ENCODE measurements at regions not wholly inside any gene's neighbourhood (a gene's known extent, or its start where the extent isn't known, plus 50 kb on each side); places are given as distances from the start of the nearest gene placed in this dataset.

- Histone ChIP-seq H3K27ac (no peak overlapping the region), H3K4me3 (no peak overlapping the region)
These were observed 313.0 kb upstream of the NPVF start for GRCh38 chr7:25541094-25541821.

GRCh38 chr7:25541877-25542276 is 313.6 kb upstream of the NPVF start:
- H3K4me3 ChIP-seq = no peak overlapping the region
- H3K27ac ChIP-seq = no peak overlapping the region

- H3K4me3 ChIP-seq = no peak overlapping the region
These were observed 314.9 kb upstream of the NPVF start for GRCh38 chr7:25543210-25543609.

GRCh38 chr7:25543798-25544197 is 315.5 kb upstream of the NPVF start:
- no peak overlapping the region for H3K4me3 ChIP-seq

More at GRCh38 chr7:25543210-25543609, 314.9 kb upstream of the NPVF start:
- no peak overlapping the region for H3K27ac ChIP-seq

GRCh38 chr7:25544254-25544653 is 316.0 kb upstream of the NPVF start:
- no peak overlapping the region for H3K4me3 ChIP-seq
- no peak overlapping the region for H3K27ac ChIP-seq

More at GRCh38 chr7:25543798-25544197, 315.5 kb upstream of the NPVF start:
- no peak overlapping the region for H3K27ac ChIP-seq

GRCh38 chr7:25545124-25546008 is 317.1 kb upstream of the NPVF start:
- H3K27ac ChIP-seq = no peak overlapping the region
- H3K4me3 ChIP-seq = no peak overlapping the region

GRCh38 chr7:25546306-25546705 is 318.0 kb upstream of the NPVF start:
- Histone ChIP-seq H3K27ac (no peak overlapping the region), H3K4me3 (no peak overlapping the region)

- H3K27ac ChIP-seq = no peak overlapping the region
- H3K4me3 ChIP-seq = no peak overlapping the region
These were observed 321.1 kb upstream of the NPVF start for GRCh38 chr7:25549271-25549921.

GRCh38 chr7:25550149-25550548 is 321.9 kb upstream of the NPVF start:
- no peak overlapping the region for H3K4me3 ChIP-seq
- H3K27ac ChIP-seq = no peak overlapping the region

GRCh38 chr7:25552998-25553397 is 324.7 kb upstream of the NPVF start:
- Histone ChIP-seq H3K27ac (no peak overlapping the region), H3K4me3 (no peak overlapping the region)

- no peak overlapping the region for H3K27ac ChIP-seq
- no peak overlapping the region for H3K4me3 ChIP-seq
These were observed 325.4 kb upstream of the NPVF start for GRCh38 chr7:25553580-25554291.

- no peak overlapping the region for H3K27ac ChIP-seq
These were observed 329.2 kb upstream of the NPVF start for GRCh38 chr7:25557379-25557917.

GRCh38 chr7:25557930-25558329 is 329.6 kb upstream of the NPVF start:
- H3K27ac ChIP-seq = no peak overlapping the region
- H3K4me3 ChIP-seq = no peak overlapping the region

More at GRCh38 chr7:25557379-25557917, 329.2 kb upstream of the NPVF start:
- H3K4me3 ChIP-seq = no peak overlapping the region

- Histone ChIP-seq H3K27ac (no peak overlapping the region), H3K4me3 (no peak overlapping the region)
These were observed 330.3 kb upstream of the NPVF start for GRCh38 chr7:25558605-25559004.

GRCh38 chr7:25559581-25560367 is 331.5 kb upstream of the NPVF start:
- no peak overlapping the region for H3K4me3 ChIP-seq
- H3K27ac ChIP-seq = no peak overlapping the region

- no peak overlapping the region for H3K4me3 ChIP-seq
- no peak overlapping the region for H3K27ac ChIP-seq
These were observed 334.4 kb upstream of the NPVF start for GRCh38 chr7:25562673-25563182.

- no peak overlapping the region for H3K4me3 ChIP-seq
- no peak overlapping the region for H3K27ac ChIP-seq
These were observed 336.7 kb upstream of the NPVF start for GRCh38 chr7:25565002-25565401.

- Histone ChIP-seq H3K4me3 (no peak overlapping the region), H3K27ac (no peak overlapping the region)
These were observed 337.7 kb upstream of the NPVF start for GRCh38 chr7:25565949-25566348.

- Histone ChIP-seq H3K4me3 (no peak overlapping the region), H3K27ac (no peak overlapping the region)
These were observed 339.1 kb upstream of the NPVF start for GRCh38 chr7:25567430-25567829.
